Thyroid gland (tissue), 4 donors: ENCODE measurements at regions not wholly inside any gene's neighbourhood (a gene's known extent, or its start where the extent isn't known, plus 50 kb on each side); places are given as distances from the start of the nearest gene placed in this dataset.
A peak's percentile ranks its signal among the peaks of the same experiment; 100 is the strongest.

Source experiments
- DNase-seq, 2 donors: peaks; one replicate each; pipeline ENCODE4 v3.0.0-alpha.2; 2019
- H3K27ac ChIP-seq, 3 donors: fragments of 200-600 bp; sonication (generic); 1 replicate in 2 of 3; 2 replicates in 1 of 3; pipeline ENCODE4 v1.5.1; 2016 to 2019; ENCODE audit warnings: mild to moderate bottlenecking in 1 of 3, moderate library complexity in 1 of 3
- H3K27me3 ChIP-seq: fragments of 200-600 bp; sonication (generic); one replicate; pipeline ENCODE4 v1.5.1; 2019
- H3K36me3 ChIP-seq, 2 donors: fragments of 200-600 bp; sonication (generic); one replicate each; pipeline ENCODE4 v1.5.1; 2016 to 2019
- H3K4me1 ChIP-seq, 2 donors: fragments of 200-600 bp; sonication (generic); one replicate each; pipeline ENCODE4 v1.5.1; 2017 to 2019
- H3K4me3 ChIP-seq, 3 donors: fragments of 200-600 bp; sonication (generic); replicated peaks in 1 of 3; 1 replicate in 2 of 3; 2 replicates in 1 of 3; pipeline ENCODE4 v1.5.1; 2016; ENCODE audit warnings: mild to moderate bottlenecking in 1 of 3
- H3K9me3 ChIP-seq: fragments of 200-600 bp; sonication (generic); one replicate; pipeline ENCODE4 v1.5.1; 2017
- CTCF ChIP-seq, 6 experiments: fragments of 200-600 bp in 3 of 6; fragments of 450-650 bp in 3 of 6; sonication (generic) in 3 of 6; IDR thresholded peaks; one replicate each; pipeline ENCODE4 v1.5.1; 2016 to 2019; ENCODE audit warnings: antibody characterized with exemption in 6 of 6, mild to moderate bottlenecking in 2 of 6, inconsistent platforms in 1 of 6, moderate library complexity in 1 of 6
- POLR2A ChIP-seq, 2 donors: fragments of 450-650 bp; IDR thresholded peaks; one replicate each; pipeline ENCODE4 v1.6.1; 2017; ENCODE audit warnings: antibody characterized with exemption in 2 of 2, mild to moderate bottlenecking in 2 of 2, moderate library complexity in 1 of 2
- WGBS, 2 donors: methylation state at CpG; one replicate each; pipeline ENCODE4 v1.1.5; 2017; 5-methylcytosine and 5-hydroxymethylcytosine counted together
- intact Hi-C: fragments of 100-400 bp; cut with DNase I; formaldehyde crosslinking; loops from one replicate; pipeline ENCODE4 v1.15.1; 2023

- no peaks in the 10 kb centered on the region for H3K27me3 ChIP-seq
- DNase-seq: no peak
- intact Hi-C loops: no loop called here
- H3K36me3 ChIP-seq: no peaks in the 10 kb centered on the region
- TF ChIP-seq CTCF (IDR thresholded peaks at IDR 0.05) (no peak), POLR2A (IDR thresholded peaks at IDR 0.05) (no peak)
- no peaks in the 10 kb centered on the region for H3K9me3 ChIP-seq
- H3K4me3 ChIP-seq: no peak overlapping the region
- 67 to 71% methylated on average over 1 of the region's 1 CpG for WGBS, 2 donors
- no peaks in the 10 kb centered on the region for H3K4me1 ChIP-seq
- H3K27ac ChIP-seq: no peak overlapping the region
Observed at GRCh38 chr11:80194016-80194415, 753.2 kb upstream of the TENM4 start.

- Histone ChIP-seq H3K4me3 (no peak overlapping the region), H3K27me3 (no peaks in the 10 kb centered on the region), H3K4me1 (no peaks in the 10 kb centered on the region), H3K9me3 (no peaks in the 10 kb centered on the region), H3K36me3 (no peaks in the 10 kb centered on the region), H3K27ac (no peak overlapping the region)
- 43 to 49% methylated on average over 2 of the region's 2 CpGs for WGBS, 2 donors
- TF ChIP-seq POLR2A (IDR thresholded peaks at IDR 0.05) (no peak), CTCF (IDR thresholded peaks at IDR 0.05) (no peak)
- DNase-seq: no peak
- intact Hi-C loops: no loop called here
Observed at GRCh38 chr11:80188076-80188627, 747.3 kb upstream of the TENM4 start.

- intact Hi-C loops: no loop called here
- DNase-seq: no peak
- H3K4me3 ChIP-seq: no peak overlapping the region
- H3K9me3 ChIP-seq: no peaks in the 10 kb centered on the region
- WGBS, 2 donors: 78 to 79% methylated on average over 3 of the region's 3 CpGs
- no peaks in the 10 kb centered on the region for H3K4me1 ChIP-seq
- H3K27ac ChIP-seq: no peak overlapping the region
- no peak for TF ChIP-seq POLR2A (IDR thresholded peaks at IDR 0.05)
- TF ChIP-seq CTCF (IDR thresholded peaks at IDR 0.05): no peak
- H3K27me3 ChIP-seq: no peaks in the 10 kb centered on the region
- no peaks in the 10 kb centered on the region for H3K36me3 ChIP-seq
Observed at GRCh38 chr11:80186692-80187091, 745.9 kb upstream of the TENM4 start.

GRCh38 chr11:80182901-80183300 is 742.1 kb upstream of the TENM4 start:
- no peaks in the 10 kb centered on the region for H3K36me3 ChIP-seq
- H3K9me3 ChIP-seq: no peaks in the 10 kb centered on the region
- intact Hi-C loops: no loop called here
- no peak for DNase-seq
- no peak for TF ChIP-seq POLR2A (IDR thresholded peaks at IDR 0.05)
- TF ChIP-seq CTCF (IDR thresholded peaks at IDR 0.05): no peak
- H3K4me1 ChIP-seq: no peaks in the 10 kb centered on the region
- no peaks in the 10 kb centered on the region for H3K27me3 ChIP-seq
- no peak overlapping the region for H3K4me3 ChIP-seq
- no peak overlapping the region for H3K27ac ChIP-seq
- 62 to 76% methylated on average over 3 of the region's 3 CpGs for WGBS, 2 donors

GRCh38 chr11:80173371-80174136 is 732.7 kb upstream of the TENM4 start:
- H3K36me3 ChIP-seq: no peaks in the 10 kb centered on the region
- TF ChIP-seq CTCF (IDR thresholded peaks at IDR 0.05) (no peak), POLR2A (IDR thresholded peaks at IDR 0.05) (no peak)
- no peaks in the 10 kb centered on the region for H3K4me1 ChIP-seq
- WGBS, 2 donors: 72 to 78% methylated on average over 3 of the region's 3 CpGs
- DNase-seq: peak in 1 of 2 donors; percentile 3
- no peaks in the 10 kb centered on the region for H3K9me3 ChIP-seq
- intact Hi-C loops: no loop called here
- H3K27me3 ChIP-seq: no peaks in the 10 kb centered on the region
- no peak overlapping the region for H3K27ac ChIP-seq
- H3K4me3 ChIP-seq: no peak overlapping the region
